GM18873 (cell line): ENCODE measurements at regions not wholly inside any gene's neighbourhood (a gene's known extent, or its start where the extent isn't known, plus 50 kb on each side); places are given as distances from the start of the nearest gene placed in this dataset.

ENCODE experiments used
- ATAC-seq: cut with Tn5 transposase; IDR thresholded peaks from one replicate; pipeline ENCODE4 v1.9.1; 2021; ENCODE audit warnings: mild to moderate bottlenecking, moderate library complexity, moderate number of reproducible peaks; ENCODE audit not compliant: unreplicated experiment, low FRiP score

DNA sequence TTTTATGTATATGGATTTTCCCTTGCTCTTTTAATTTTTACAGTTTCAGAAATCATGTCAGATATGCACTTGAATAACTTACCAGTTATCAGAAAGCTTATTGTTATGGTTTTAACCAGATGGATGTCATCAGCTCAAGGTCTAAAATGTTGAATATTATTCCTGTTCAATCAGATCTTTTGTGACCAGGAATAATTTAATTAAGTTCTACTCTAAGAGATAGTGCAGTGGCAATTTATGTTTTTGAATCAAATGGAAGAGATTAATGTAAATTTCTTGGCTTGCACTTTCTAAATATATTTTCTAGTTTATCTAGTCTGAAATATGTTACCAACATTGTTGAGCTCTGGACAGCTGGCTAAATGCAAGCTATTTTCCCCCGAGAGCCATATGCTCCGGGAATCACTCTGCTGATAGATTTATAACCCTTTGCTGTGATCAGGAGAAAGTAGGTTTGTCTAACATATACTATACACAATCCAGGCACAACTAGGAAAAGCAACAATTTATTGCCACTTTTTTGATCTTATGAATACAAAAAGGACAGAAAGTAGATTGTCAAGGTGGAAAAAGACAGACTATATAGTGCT is 76.8 kb upstream of the CD96 start:
- ATAC-seq = no peak

- no peak for ATAC-seq
Observed at GRCh38 chr3:111470032-111470431, 72.0 kb upstream of the CD96 start.

DNA sequence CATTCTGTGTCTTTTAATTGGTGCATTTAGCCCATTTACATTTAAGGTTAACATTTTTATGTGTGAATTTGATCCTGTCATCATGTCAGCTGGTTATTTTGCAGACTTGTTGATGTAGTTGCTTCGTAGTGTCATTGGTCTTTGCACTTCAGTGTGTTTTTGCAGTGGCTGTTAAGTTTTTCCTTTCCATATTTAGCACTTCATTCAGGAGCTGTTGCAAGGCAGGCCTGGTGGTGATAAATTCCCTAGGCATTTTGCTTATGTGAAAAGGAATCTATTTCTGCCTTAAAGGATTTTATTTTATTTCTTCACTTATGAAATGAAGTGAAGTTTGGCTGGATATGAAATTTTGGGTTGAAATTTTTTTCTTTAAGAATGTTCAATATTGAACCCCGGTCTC is 70.2 kb upstream of the CD96 start:
- ATAC-seq = no peak

DNA sequence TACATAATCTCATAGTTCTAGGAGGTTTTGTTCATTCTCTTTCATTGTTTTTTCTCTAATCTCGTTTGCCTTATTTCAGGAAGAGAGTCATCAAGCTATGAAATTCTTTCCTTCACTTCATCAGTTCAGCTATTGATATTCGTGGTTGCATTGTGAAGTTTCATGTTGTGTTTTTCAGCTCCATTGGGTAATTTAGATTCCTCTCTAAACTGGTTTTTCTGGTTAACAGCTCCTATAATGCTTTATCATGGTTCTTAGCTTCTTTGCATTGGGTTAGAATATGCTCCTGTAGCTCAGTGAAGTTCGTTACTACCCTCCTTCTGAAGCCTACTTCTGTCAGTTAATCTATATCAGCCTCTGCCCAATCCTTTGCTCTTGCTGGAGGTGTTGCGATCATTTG is 69.4 kb upstream of the CD96 start:
- ATAC-seq = no peak

DNA sequence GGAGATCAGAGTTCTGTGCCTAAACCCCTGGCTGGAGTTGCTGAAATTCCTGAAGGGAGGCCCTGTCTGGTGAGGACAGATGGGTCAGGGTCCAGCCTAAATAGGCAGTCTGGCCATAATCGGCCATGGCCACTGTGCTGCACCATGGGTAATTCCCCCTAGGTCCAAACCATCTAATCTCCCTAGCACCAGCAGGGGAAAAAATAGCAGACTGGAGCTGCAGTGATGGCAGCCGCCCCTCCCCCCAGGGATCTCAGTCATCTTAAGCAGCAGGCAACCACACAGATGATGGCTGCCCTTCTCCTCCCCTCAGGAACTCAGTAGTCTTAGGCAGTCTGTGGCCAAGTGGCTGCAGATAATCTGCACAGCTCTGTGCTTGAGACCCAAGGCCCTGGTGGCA is 68.4 kb upstream of the CD96 start:
- no peak for ATAC-seq

DNA sequence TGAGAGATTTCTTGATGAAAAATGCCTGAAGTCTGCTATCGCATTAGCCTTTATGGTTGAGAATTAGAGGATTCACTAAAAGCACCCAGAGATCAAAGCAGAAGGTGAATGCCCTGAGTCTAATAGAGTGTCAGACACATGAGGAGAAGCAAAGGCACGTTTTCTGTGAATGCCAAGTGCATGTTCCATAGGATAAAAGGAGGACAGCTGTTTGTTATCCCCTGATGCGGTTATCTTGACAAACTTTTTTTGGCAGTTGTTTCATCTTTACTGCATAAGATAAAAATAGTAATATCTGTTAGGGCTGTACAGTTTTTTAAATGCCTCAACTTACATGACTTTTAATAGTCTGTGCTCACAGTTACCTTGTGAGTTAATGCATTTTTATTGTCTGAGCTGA is 65.3 kb upstream of the CD96 start:
- no peak for ATAC-seq

DNA sequence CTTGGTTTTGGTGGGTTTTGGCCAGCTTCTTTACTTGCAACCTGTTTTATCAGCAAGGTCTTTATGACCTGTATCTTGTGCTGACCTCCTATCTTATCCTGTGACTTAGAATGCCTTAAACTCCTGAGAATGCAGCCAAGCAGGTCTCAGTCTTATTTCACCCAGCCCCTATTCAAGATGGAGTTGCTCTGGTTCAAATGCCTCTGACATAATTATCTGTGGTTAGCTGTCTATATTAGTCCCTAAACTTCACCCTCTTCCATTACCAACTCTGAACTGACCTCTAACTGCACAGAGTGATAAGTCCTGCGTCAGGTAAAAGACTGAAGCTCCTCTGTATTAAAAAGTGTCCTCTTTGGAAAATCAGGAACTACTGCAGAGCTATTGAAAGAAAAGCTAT is 61.9 kb upstream of the CD96 start:
- no peak for ATAC-seq

DNA sequence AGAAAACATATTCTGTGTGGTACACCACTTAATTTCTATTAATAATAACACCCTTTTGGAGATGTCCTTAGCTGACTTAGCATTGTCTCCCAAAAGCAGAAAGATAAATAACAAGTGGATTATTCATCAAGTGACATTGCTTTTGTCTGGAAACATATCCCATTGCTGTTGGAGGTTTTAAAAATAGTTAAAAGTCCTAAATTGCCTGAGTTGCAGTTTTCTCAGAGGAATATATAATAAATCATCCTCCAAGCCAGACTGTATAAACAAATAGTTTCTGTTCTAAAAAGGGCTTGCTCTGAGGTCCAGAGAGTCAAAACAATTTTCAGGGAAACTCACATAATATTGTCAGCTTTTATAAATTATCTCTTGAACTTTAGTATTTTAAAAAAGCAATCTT is 60.4 kb upstream of the CD96 start:
- ATAC-seq = no peak

DNA sequence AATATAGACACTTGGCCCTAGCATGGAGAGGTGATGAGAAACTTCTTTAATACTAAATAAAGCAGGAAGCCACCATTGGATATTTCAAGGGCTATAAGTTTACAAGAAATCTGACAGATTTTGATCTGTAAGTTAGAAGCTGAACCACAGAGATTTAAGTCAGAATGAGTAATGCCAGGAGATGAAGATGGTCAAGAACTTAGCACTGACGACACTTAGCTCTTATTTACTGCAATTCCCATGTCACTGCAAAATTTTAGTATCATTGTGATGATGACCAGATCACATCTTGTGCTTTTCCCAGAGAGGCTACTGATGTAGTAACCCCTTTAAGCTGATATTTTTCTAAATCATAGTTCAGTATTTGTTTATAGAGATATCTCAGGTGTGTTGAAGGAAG is 59.4 kb upstream of the CD96 start:
- ATAC-seq = no peak

DNA sequence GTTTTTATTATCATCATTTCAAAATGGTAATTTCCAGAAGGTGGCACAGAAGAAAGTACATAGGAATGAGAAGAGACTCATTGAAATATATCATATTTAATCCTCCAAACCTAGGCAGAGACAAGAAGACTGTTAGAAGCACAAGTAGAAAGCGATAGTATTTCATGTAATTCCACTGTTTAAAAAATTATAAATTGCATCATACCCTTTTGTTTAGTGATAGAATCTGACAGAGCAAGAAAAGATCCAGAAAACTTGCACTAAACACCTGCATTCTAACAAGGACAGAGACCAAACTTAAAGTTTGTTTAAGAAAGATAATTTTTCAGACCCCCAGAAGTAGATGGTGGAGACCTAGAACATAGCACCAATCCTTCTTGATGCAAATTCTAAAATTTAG is 56.9 kb upstream of the CD96 start:
- no peak for ATAC-seq
